GM12891 (cell line): ENCODE measurements at regions not wholly inside any gene's neighbourhood (a gene's known extent, or its start where the extent isn't known, plus 50 kb on each side); places are given as distances from the start of the nearest gene placed in this dataset.

Experiments
- POLR2A ChIP-seq: IDR thresholded peaks from 2 replicates; pipeline ENCODE4 v1.6.1; 2011; ENCODE audit warnings: low read depth, low read length, control low read depth
- POLR2AphosphoS5 ChIP-seq: IDR thresholded peaks from 2 replicates; pipeline ENCODE4 v1.6.1; 2011; ENCODE audit warnings: low read depth, low read length, control low read depth
- TAF1 ChIP-seq: IDR thresholded peaks from 2 replicates; pipeline ENCODE4 v1.6.1; 2011; ENCODE audit warnings: low read depth, low read length, control low read depth

- TF ChIP-seq POLR2AphosphoS5 (no peak), TAF1 (no peak), POLR2A (no peak)
Measured at GRCh38 chr4:177681902-177682301, 239.7 kb upstream of the AGA start.
